GM12865 (cell line): ENCODE measurements at regions not wholly inside any gene's neighbourhood (a gene's known extent, or its start where the extent isn't known, plus 50 kb on each side); places are given as distances from the start of the nearest gene placed in this dataset.

Source experiments
- DNase-seq: peaks from one replicate; pipeline ENCODE4 v3.0.0; 2010; ENCODE audit warnings: low read depth
- H3K4me3 ChIP-seq: 2 replicates; pipeline ENCODE4 v1.5.1; 2011; ENCODE audit warnings: mild to moderate bottlenecking, low read depth, low read length, control low read depth
- CTCF ChIP-seq: IDR thresholded peaks from 2 replicates; pipeline ENCODE4 v1.5.1; 2011; ENCODE audit warnings: low read length, control low read depth, low read depth, inconsistent platforms; ENCODE audit not compliant: insufficient read depth; ENCODE audit errors: missing control alignments

- H3K4me3 ChIP-seq = no peak overlapping the region
- DNase-seq = no peak
- no peak for TF ChIP-seq CTCF
Observed at GRCh38 chr9:118515947-118516346, 811.7 kb downstream of the TLR4 start.

GRCh38 chr9:118521261-118521660 lies 817.1 kb downstream of the TLR4 start:
- no peak for DNase-seq
- no peak for TF ChIP-seq CTCF

GRCh38 chr9:118522093-118523028 lies 818.2 kb downstream of the TLR4 start:
- DNase-seq = peak; percentile 77

More at GRCh38 chr9:118521261-118521660, 817.1 kb downstream of the TLR4 start:
- no peak overlapping the region for H3K4me3 ChIP-seq

GRCh38 chr9:118527261-118527660 lies 823.1 kb downstream of the TLR4 start:
- no peak for DNase-seq
- H3K4me3 ChIP-seq = no peak overlapping the region
- TF ChIP-seq CTCF = no peak

More at GRCh38 chr9:118522093-118523028, 818.2 kb downstream of the TLR4 start:
- TF ChIP-seq CTCF = peak; percentile 78
- no peak overlapping the region for H3K4me3 ChIP-seq

- TF ChIP-seq CTCF = no peak
- peak; percentile 3 for DNase-seq
Observed at GRCh38 chr9:118529210-118529609, 825.0 kb downstream of the TLR4 start.

GRCh38 chr9:118529624-118530214 lies 825.5 kb downstream of the TLR4 start:
- TF ChIP-seq CTCF = no peak

More at GRCh38 chr9:118529210-118529609, 825.0 kb downstream of the TLR4 start:
- H3K4me3 ChIP-seq = no peak overlapping the region

More at GRCh38 chr9:118529624-118530214, 825.5 kb downstream of the TLR4 start:
- peak; percentile 68 for DNase-seq
- H3K4me3 ChIP-seq = no peak overlapping the region
